Neuronal stem cell (in vitro differentiated cells): ENCODE measurements at regions not wholly inside any gene's neighbourhood (a gene's known extent, or its start where the extent isn't known, plus 50 kb on each side); places are given as distances from the start of the nearest gene placed in this dataset.

ENCODE experiments used
- DNase-seq: peaks from one replicate; pipeline ENCODE4 v3.0.0-alpha.2; 2013; ENCODE audit warnings: low spot score
- H2AFZ ChIP-seq: one replicate; pipeline ENCODE4 v1.6.1; 2013; ENCODE audit warnings: mild to moderate bottlenecking, low read length, inconsistent platforms
- H2AK5ac ChIP-seq: 2 replicates; pipeline ENCODE4 v1.6.1; 2013; ENCODE audit warnings: low read depth, mild to moderate bottlenecking, inconsistent platforms, low read length, moderate library complexity, mixed read lengths
- H2BK120ac ChIP-seq: 2 replicates; pipeline ENCODE4 v1.6.1; 2013; ENCODE audit warnings: low read depth, mild to moderate bottlenecking, inconsistent platforms, low read length, moderate library complexity, mixed read lengths
- H2BK12ac ChIP-seq: one replicate; pipeline ENCODE4 v1.6.1; 2013; ENCODE audit warnings: low read length, inconsistent platforms
- H2BK15ac ChIP-seq: 2 replicates; pipeline ENCODE4 v1.6.1; 2013; ENCODE audit warnings: mild to moderate bottlenecking, low read length, inconsistent platforms, mixed read lengths
- H2BK5ac ChIP-seq: one replicate; pipeline ENCODE4 v1.6.1; 2013; ENCODE audit warnings: inconsistent platforms, mild to moderate bottlenecking, low read length, moderate library complexity
- H3K14ac ChIP-seq: one replicate; pipeline ENCODE4 v1.6.1; 2013; ENCODE audit warnings: low read length, inconsistent platforms
- H3K18ac ChIP-seq: 2 replicates; pipeline ENCODE4 v1.6.1; 2013; ENCODE audit warnings: low read length, inconsistent platforms
- H3K23ac ChIP-seq: 2 replicates; pipeline ENCODE4 v1.6.1; 2013; ENCODE audit warnings: low read depth, mild to moderate bottlenecking, mixed read lengths, low read length, inconsistent platforms; ENCODE audit not compliant: poor library complexity
- H3K27ac ChIP-seq: replicated peaks from 3 replicates; pipeline ENCODE4 v1.5.1; 2013; ENCODE audit warnings: low read length, inconsistent platforms
- H3K27me3 ChIP-seq, 3 experiments: 2 replicates each; pipeline ENCODE4 v1.6.1; 2013; ENCODE audit warnings: low read length in 3 of 3, mild to moderate bottlenecking in 2 of 3, inconsistent platforms in 1 of 3, low read depth in 1 of 3, mixed read lengths in 1 of 3, moderate library complexity in 1 of 3; ENCODE audit not compliant: control insufficient read depth in 3 of 3, insufficient read depth in 3 of 3
- H3K36me3 ChIP-seq, 2 donors: replicated peaks in 1 of 2; 2 replicates each; pipeline ENCODE4 v1.6.1; 2013; ENCODE audit warnings: low read length in 2 of 2; ENCODE audit not compliant: control insufficient read depth in 2 of 2, insufficient read depth in 2 of 2
- H3K4ac ChIP-seq: 2 replicates; pipeline ENCODE4 v1.6.1; 2013; ENCODE audit warnings: inconsistent platforms, mild to moderate bottlenecking, low read length, moderate library complexity
- H3K4me1 ChIP-seq, 2 donors: 1 replicate in 1 of 2; 2 replicates in 1 of 2; pipeline ENCODE4 v1.6.1; 2013; ENCODE audit warnings: low read length in 2 of 2, low read depth in 1 of 2; ENCODE audit not compliant: control insufficient read depth in 2 of 2, insufficient read depth in 1 of 2
- H3K4me2 ChIP-seq: one replicate; pipeline ENCODE4 v1.6.1; 2013; ENCODE audit warnings: mild to moderate bottlenecking, low read length, inconsistent platforms; ENCODE audit not compliant: insufficient read depth, poor library complexity, severe bottlenecking
- H3K4me3 ChIP-seq, 2 donors: 2 replicates each; pipeline ENCODE4 v1.5.1; 2013; ENCODE audit warnings: low read length in 2 of 2, mild to moderate bottlenecking in 2 of 2, inconsistent platforms in 1 of 2, moderate library complexity in 1 of 2
- H3K79me1 ChIP-seq: one replicate; pipeline ENCODE4 v1.6.1; 2013; ENCODE audit warnings: low read depth, mild to moderate bottlenecking, inconsistent platforms, low read length, moderate library complexity
- H3K9ac ChIP-seq: one replicate; pipeline ENCODE4 v1.6.1; 2013; ENCODE audit warnings: mild to moderate bottlenecking, low read depth, low read length, inconsistent platforms; ENCODE audit not compliant: poor library complexity
- H3K9me3 ChIP-seq, 2 donors: replicated peaks in 1 of 2; 2 replicates each; pipeline versions ENCODE3 to v1.6.1; 2013; ENCODE audit warnings: low read length in 2 of 2, mild to moderate bottlenecking in 2 of 2, inconsistent platforms in 1 of 2, low read depth in 1 of 2, mixed read lengths in 1 of 2, moderate library complexity in 1 of 2; ENCODE audit not compliant: control insufficient read depth in 2 of 2, insufficient read depth in 1 of 2
- H4K8ac ChIP-seq: one replicate; pipeline ENCODE4 v1.6.1; 2013; ENCODE audit warnings: low read depth, mild to moderate bottlenecking, inconsistent platforms, low read length, moderate library complexity
- H4K91ac ChIP-seq: one replicate; pipeline ENCODE4 v1.6.1; 2013; ENCODE audit warnings: low read length, low read depth, mild to moderate bottlenecking, inconsistent platforms; ENCODE audit not compliant: poor library complexity
- WGBS, 2 donors: extraction: QIAGEN DNeasy Blood & Tissue Kit; methylation state at CpG; one replicate each; pipeline ENCODE4 v1.1.7; 2013; ENCODE audit warnings: missing lambda C conversion rate in 2 of 2, mixed read lengths in 1 of 2; ENCODE audit not compliant: insufficient read length in 2 of 2, insufficient replicate concordance in 1 of 2; ENCODE audit errors: extremely low coverage in 2 of 2; 5-methylcytosine and 5-hydroxymethylcytosine counted together

DNA sequence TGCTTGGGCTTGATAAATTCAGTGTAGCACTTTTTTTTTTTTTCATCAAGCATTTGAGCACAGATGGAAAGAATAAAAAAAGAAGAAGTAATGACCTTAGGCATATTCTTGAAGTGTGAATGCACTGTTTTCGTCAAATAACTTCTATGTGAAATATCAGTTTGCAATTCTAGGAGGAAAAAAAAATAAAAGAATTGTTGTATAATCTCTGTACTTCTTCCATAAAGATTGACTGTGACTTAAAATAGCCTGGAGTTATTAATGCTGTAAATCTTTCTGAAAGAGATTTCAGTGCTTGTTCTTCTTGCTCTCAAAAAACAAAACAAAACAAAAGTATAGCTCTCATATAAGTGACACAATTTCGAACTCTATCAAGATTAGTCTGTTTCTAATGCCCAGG lies 536.9 kb upstream of the ZNF608 start:
- Histone ChIP-seq H3K36me3 (no peaks in the 10 kb centered on the region), H3K9ac (no peak overlapping the region), H3K23ac (no peak overlapping the region), H3K4me2 (no peak overlapping the region), H3K14ac (no peak overlapping the region), H2AFZ (no peak overlapping the region), H2BK12ac (no peak overlapping the region), H3K4me3 (no peak overlapping the region), H3K4me1 (peaks cover 0 to 2% of the 10 kb centered on the region in 2 donors), H2BK15ac (no peak overlapping the region), H4K8ac (no peak overlapping the region), H3K9me3 (no peaks in the 10 kb centered on the region), H3K18ac (no peak overlapping the region), H2BK120ac (no peak overlapping the region), H3K27me3 (no peaks in the 10 kb centered on the region), H4K91ac (no peak overlapping the region), H2BK5ac (no peak overlapping the region), H3K4ac (no peak overlapping the region), H3K27ac (no peak overlapping the region), H2AK5ac (no peak overlapping the region), H3K79me1 (no peaks in the 10 kb centered on the region)
- no CpG with 5 or more reads among the region's 2 CpGs for WGBS, 2 donors
- DNase-seq, result no peak

DNA sequence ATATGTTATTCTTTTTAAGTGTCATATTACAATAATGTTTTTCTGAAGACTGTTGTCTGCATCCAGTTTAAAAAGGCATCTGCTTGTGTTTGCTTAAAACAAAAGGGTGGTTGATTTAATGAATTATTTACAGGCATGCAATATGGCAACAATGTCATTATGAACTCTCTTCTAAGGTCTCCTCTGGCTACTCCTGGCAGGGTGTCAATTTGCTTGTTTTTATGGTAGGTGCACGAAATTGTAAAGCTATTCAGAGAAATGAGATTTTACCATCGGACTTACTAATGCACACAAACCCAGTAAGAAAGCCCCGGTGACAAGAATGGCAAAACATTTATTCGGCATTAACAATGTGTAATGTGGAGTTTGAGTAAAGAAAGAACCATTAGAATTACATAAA lies 539.8 kb upstream of the ZNF608 start:
- DNase-seq, result no peak
- no peaks in the 10 kb centered on the region for H3K9me3 ChIP-seq
- H3K9ac ChIP-seq, result no peak overlapping the region
- H2BK15ac ChIP-seq, result no peak overlapping the region
- H2BK5ac ChIP-seq, result no peak overlapping the region
- no peak overlapping the region for H4K8ac ChIP-seq
- no peak overlapping the region for H3K27ac ChIP-seq
- no peaks in the 10 kb centered on the region for H3K27me3 ChIP-seq
- no peak overlapping the region for H2BK12ac ChIP-seq
- H2AFZ ChIP-seq, result no peak overlapping the region
- no peak overlapping the region for H3K4ac ChIP-seq
- WGBS, 2 donors, result no CpG with 5 or more reads among the region's 4 CpGs
- no peaks in the 10 kb centered on the region for H3K36me3 ChIP-seq
- H2BK120ac ChIP-seq, result no peak overlapping the region
- no peaks in the 10 kb centered on the region for H3K4me1 ChIP-seq
- H2AK5ac ChIP-seq, result no peak overlapping the region
- no peak overlapping the region for H3K4me2 ChIP-seq
- no peak overlapping the region for H3K4me3 ChIP-seq
- H4K91ac ChIP-seq, result no peak overlapping the region
- H3K23ac ChIP-seq, result no peak overlapping the region
- no peaks in the 10 kb centered on the region for H3K79me1 ChIP-seq
- no peak overlapping the region for H3K18ac ChIP-seq
- H3K14ac ChIP-seq, result no peak overlapping the region

DNA sequence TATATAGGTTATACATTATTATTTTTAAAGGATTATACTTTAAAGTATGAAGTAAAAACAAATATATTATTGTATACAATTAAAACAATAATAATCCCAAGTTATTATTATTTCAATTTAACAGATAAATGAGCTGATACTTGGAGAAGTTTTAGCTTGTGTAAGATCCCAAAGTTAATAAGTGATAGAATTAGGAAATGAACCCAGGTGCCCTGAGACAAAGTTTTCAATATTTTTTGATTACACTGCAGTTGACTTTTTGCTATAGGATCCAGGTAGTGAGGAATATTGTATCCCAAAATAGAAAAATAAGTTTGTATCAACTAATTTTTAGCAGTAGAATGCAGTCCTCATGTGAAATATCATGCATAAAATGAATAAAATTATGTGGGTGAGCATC lies 543.2 kb upstream of the ZNF608 start:
- H3K18ac ChIP-seq, result no peak overlapping the region
- H3K23ac ChIP-seq, result no peak overlapping the region
- H3K4me2 ChIP-seq, result no peak overlapping the region
- H3K79me1 ChIP-seq, result no peaks in the 10 kb centered on the region
- no peak overlapping the region for H3K14ac ChIP-seq
- H2BK5ac ChIP-seq, result no peak overlapping the region
- no peak overlapping the region for H2BK15ac ChIP-seq
- H3K4me3 ChIP-seq, result no peak overlapping the region
- H3K4ac ChIP-seq, result no peak overlapping the region
- H2BK120ac ChIP-seq, result no peak overlapping the region
- H3K27me3 ChIP-seq, result no peaks in the 10 kb centered on the region
- H2AK5ac ChIP-seq, result no peak overlapping the region
- DNase-seq, result no peak
- H2BK12ac ChIP-seq, result no peak overlapping the region
- no peak overlapping the region for H2AFZ ChIP-seq
- no peaks in the 10 kb centered on the region for H3K9me3 ChIP-seq
- H4K8ac ChIP-seq, result no peak overlapping the region
- no peak overlapping the region for H4K91ac ChIP-seq
- H3K36me3 ChIP-seq, result no peaks in the 10 kb centered on the region
- no peak overlapping the region for H3K9ac ChIP-seq
- no peak overlapping the region for H3K27ac ChIP-seq
- H3K4me1 ChIP-seq, result peaks cover 0 to 8% of the 10 kb centered on the region in 2 donors

DNA sequence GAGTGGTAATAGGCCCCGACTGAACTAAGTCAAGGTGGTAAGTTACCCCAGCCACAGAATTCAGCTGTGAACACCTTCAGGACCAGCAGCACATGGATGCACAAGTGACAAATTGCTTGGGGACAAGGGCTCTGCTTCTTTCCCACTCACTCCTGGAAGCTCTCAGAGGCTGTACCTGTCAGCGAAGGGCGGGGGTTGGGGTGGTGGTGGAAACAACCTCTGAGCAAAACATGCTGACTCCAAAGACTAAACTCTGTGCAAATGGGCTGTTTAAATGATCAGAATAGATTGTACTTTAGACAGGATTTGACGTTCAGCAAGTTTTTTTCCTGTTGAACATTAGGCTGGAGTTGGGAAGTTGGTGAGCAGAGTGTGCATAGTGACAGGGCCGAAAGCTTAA lies 544.5 kb upstream of the ZNF608 start:
- no CpG with 5 or more reads among the region's 5 CpGs for WGBS, 2 donors
- no peak overlapping the region for H3K4ac ChIP-seq
- H3K4me1 ChIP-seq, result peaks cover 0 to 8% of the 10 kb centered on the region in 2 donors
- H3K4me2 ChIP-seq, result no peak overlapping the region
- H2BK5ac ChIP-seq, result no peak overlapping the region
- H2AK5ac ChIP-seq, result no peak overlapping the region
- no peak overlapping the region for H3K14ac ChIP-seq
- no peak overlapping the region for H3K23ac ChIP-seq
- H2BK12ac ChIP-seq, result no peak overlapping the region
- no peaks in the 10 kb centered on the region for H3K9me3 ChIP-seq
- no peak overlapping the region for H2BK15ac ChIP-seq
- no peak overlapping the region for H3K9ac ChIP-seq
- no peak overlapping the region for H4K8ac ChIP-seq
- no peak overlapping the region for H3K27ac ChIP-seq
- H2BK120ac ChIP-seq, result no peak overlapping the region
- DNase-seq, result no peak
- no peaks in the 10 kb centered on the region for H3K79me1 ChIP-seq
- H3K4me3 ChIP-seq, result no peak overlapping the region
- H4K91ac ChIP-seq, result no peak overlapping the region
- no peak overlapping the region for H2AFZ ChIP-seq
- no peaks in the 10 kb centered on the region for H3K36me3 ChIP-seq
- H3K18ac ChIP-seq, result no peak overlapping the region
- H3K27me3 ChIP-seq, result no peaks in the 10 kb centered on the region
